Prostate gland (tissue), 2 donors: ENCODE measurements at regions not wholly inside any gene's neighbourhood (a gene's known extent, or its start where the extent isn't known, plus 50 kb on each side); places are given as distances from the start of the nearest gene placed in this dataset.

ENCODE experiments used
- CTCF ChIP-seq, 4 experiments: fragments of 200-600 bp in 2 of 4; fragments of 450-650 bp in 2 of 4; sonication (generic) in 2 of 4; IDR thresholded peaks; 1 replicate in 3 of 4; 2 replicates in 1 of 4; pipeline ENCODE4 v1.5.1; 2016 to 2019; ENCODE audit warnings: antibody characterized with exemption in 4 of 4, mild to moderate bottlenecking in 2 of 4, moderate library complexity in 2 of 4
- POLR2A ChIP-seq: fragments of 450-650 bp; IDR thresholded peaks from one replicate; pipeline ENCODE4 v1.6.1; 2016; ENCODE audit warnings: antibody characterized with exemption, mild to moderate bottlenecking
- POLR2AphosphoS5 ChIP-seq: sonication (generic); formaldehyde crosslinking; IDR thresholded peaks from one replicate; pipeline ENCODE4 v1.6.1; 2017; ENCODE audit warnings: antibody characterized with exemption

DNA sequence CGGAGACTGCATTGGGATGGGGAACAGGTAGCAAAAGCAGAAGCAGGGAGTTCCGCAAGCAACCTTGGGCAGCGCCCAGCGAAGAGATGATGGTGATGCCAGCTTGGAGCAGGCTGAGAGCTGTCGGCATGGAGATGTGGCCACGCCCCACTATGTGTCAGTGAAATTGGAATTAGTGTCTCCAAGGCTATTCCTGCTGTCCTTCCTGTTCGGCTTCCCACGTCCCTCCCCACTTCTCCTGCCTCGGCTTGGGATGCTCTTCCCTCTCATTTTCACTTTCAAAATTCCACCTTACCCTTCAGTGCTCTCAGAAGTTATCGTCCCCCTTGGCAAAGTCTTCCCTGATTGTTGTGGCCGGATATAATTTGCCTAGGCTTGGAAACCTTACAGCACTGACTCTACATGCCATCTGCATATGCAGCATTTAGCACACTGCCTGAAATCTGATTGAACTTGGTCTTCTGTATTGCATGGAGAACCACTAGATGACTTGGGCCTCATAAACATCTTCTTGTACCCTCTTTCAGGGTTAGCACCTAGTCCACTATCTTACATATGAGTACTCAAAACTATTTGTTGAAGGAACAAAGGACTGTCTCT lies 270.7 kb upstream of the RUNX1 start:
- no peak for TF ChIP-seq POLR2AphosphoS5
- no peak for TF ChIP-seq POLR2A
- no peak for TF ChIP-seq CTCF (IDR thresholded peaks at IDR 0.05)
